ENCODE measurements at regions not wholly inside any gene's neighbourhood (a gene's known extent, or its start where the extent isn't known, plus 50 kb on each side); places are given as distances from the start of the nearest gene placed in this dataset.

DNA sequence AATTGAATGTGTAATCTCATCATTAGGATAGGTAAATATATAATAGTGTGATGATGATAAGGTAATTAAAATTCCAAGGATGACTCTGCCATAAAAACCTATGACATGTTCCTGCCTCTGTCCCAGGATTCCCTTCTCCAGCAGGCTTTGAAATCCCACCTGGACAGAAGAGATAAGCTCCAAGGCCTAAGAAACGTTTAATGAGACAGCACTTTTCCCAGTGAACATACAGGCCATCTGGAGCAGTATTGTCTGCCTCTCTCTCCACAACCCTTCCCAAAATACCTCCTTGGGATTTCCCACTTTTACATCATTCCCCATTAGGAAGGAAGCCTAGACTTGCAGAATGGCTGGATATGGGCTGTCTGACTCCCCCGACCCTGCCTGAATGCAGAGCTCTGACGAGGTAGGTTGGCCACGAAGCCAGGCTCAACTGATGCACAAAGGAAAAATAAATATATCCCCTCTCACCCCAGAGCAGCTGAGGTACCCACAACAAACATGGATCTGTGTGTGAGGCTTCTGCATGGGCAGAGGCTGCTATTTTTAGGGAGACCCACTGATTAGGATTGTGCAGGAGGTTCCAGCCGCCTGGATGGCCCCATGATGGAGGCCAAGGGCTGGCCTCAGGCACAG, 71.0 kb downstream of the TMPRSS5 start:
- no peak for DNase-seq (ENCODE audit: low spot score)

DNA sequence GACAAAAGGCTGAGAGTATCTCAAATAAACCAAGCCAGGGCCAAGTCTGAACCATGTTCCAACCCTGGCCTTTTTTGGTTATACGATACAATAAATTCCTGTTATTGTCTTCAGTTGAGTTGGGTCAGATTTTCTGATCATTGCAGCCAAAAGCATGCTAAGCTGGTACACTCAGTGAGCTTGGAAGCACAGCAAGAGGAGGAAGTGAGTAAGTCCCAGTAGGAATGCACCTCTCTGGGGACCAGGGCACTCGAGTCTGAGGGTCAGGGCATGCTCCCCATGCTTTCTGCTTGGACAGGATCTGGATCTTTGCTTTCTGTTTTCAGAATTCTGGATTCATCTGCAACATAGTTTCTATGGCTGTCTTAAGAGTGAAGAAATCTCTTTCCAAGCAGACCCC, 73.1 kb downstream of the TMPRSS5 start:
- DNase-seq (ENCODE audit: low spot score) = no peak

DNA sequence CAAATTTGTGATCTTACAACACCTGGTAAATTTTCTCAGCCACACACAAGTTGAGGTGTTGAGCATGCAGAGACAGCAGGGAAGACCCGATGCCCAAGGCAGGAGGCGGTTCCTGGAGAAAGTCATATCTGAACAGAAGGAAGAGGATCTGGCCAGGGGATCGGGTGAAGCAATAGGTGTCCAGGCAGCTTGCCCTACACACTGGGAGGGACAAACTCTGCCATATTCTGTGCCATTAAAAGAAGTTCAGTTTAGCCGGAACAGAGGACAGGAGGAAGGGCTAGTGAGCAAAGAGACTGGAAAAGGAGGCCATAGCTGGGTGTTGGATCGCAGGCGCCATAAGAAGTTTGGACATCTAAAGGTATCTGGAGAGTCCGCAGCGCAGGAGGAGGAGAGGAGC, 76.5 kb downstream of the TMPRSS5 start:
- no peak for DNase-seq (ENCODE audit: low spot score)

DNA sequence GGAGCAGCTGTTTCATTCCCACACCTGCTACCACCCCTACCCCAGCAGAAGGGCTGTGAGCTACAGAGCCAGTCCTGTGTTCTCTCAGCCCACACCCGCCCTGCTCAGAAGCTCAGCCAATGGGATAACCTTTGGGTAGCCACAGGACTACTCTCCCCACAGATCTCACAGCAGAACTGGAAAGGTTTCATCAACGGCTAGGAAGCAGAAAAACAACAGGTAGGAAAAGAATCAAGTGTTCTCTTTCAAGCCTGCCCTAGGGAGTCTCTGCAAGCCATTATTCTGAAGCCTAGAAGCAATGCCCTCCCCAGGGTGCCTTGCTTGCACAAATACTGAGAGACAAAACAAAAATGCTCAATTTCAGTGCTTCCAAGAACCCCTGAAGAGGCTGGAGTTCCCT, 77.2 kb downstream of the TMPRSS5 start:
- DNase-seq (ENCODE audit: low spot score) = no peak

DNA sequence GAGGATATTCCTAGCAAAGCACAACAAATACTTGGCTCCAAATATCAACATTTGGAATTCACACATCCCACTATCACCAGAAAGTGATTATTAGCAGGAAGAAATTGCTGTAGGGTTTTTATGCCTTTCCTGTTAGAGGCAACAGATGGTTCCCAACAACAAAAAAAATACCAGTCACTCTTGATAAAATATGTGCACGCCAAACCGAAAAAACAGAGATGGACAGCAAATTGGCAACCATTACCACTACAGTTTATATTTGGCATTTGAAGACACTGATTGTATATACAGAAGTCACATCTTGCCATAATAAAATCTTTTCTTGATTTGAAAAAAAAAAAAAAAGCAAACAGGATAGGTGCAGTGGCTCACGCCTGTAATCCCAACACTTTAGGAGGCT, 78.2 kb downstream of the TMPRSS5 start:
- no peak for DNase-seq (ENCODE audit: low spot score)

DNA sequence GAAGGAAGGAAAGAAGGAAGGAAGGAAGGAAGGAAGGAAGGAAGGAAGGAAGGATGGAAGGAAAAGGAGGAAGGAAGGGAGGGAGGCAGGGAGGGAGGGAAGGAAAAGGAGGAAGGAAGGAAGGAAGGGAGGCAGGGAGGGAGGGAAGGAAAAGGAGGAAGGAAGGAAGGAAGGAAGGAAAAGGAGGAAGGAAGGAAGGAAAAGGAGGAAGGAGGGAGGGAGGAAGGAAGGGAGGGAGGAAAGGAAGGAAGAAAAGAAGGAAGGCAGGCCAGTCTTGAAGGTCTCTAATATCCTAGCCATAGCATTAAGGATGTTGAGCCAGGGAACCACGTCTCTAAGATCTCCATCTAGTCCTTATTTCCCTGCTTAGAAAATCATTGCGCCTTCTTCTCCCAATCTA, 78.8 kb downstream of the TMPRSS5 start:
- DNase-seq (ENCODE audit: low spot score) = no peak

DNA sequence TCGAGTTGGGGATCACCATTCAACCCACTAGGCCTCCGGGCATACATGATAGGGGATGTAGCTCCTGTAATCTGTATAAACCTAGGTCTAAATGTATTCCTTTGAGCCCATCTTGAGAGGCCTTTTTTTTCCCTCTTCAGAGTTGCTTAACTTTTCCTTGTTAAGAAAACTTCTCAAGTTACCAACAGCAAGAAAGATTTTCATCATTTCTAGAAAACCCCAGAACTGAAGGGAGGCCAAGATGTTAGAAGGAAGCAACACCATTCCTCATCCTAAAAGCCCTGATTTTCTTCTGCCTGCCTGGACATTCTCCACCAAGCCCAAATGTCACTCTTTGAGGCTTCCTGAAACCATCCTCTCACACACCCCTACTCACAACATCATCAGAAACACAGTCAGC, 79.4 kb downstream of the TMPRSS5 start:
- DNase-seq (ENCODE audit: low spot score) = no peak

DNA sequence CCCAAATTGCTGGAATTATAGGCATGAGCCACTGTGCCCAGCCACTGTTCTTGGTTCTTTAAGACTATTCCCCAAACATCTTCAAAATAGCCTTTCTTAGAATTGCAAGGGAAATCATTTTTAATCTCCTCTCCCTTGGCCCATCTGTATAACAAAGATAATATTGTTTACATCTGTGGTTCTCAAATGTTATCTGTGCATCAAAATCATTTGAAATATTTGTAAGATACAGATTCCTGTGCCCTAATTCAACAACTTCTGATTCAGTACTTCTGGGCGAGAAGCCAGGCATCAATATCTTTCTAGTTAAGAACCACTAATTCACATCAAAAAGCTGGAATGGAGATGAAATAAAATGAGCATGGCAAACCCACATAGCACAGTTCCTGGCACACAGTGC, 83.0 kb downstream of the TMPRSS5 start:
- no peak for DNase-seq (ENCODE audit: low spot score)

DNA sequence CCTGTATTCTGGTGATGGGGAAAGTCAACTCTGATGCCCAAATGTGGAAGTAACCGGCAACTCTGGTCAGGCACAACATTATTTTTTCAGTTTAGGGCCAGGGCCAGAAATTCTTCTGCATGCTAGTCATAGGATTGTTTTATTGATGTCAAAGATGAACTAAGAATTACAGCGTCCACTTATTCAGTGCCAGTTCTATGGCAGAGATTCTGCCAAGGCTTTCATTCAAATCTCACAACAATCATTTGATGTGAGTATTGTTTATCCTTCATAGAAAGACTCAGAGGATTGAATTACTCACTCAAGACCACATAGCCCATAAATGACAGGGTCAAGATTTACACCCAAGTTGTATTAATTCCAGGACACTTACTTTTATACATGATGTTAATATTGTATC, 87.7 kb downstream of the TMPRSS5 start:
- no peak for DNase-seq (ENCODE audit: low spot score)

DNA sequence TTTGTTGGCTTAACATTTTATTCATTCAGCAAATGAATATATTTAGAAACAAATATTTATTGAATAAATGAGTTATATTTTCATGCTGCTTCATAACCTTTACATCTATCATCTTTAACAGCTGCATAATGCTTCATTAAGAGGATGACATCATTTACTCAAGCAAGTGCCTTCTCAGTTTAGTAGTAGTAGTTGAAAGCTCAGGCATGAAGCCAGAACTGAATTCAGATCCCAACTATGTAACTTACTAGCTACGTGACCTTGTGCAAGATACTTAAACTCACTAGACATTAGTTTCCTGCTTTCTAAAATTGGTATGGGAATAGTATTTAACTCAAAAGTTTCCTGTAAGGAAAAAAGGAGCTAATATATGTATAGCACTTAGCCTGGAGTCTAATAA, 90.3 kb downstream of the TMPRSS5 start:
- no peak for DNase-seq (ENCODE audit: low spot score)

DNA sequence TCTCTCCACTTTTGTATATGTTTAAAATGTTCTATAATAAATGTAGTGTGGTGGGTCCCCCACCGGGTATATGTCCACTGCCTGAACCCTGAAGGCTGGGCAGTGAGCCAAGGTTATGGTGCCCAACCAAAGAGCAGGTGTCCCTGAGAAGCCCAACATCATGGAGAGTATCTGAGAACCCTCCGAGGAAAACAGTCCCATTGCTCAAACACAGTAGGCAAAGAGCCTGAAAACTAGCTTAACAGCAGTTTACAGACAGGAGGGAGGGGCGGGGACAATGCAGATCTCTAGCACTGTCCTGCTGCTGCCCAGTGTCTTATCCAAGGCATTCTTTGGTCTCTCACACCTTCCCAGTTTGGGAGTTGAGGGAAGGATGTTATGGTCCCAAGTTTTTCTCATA, 91.0 kb downstream of the TMPRSS5 start:
- DNase-seq (ENCODE audit: low spot score) = no peak

DNA sequence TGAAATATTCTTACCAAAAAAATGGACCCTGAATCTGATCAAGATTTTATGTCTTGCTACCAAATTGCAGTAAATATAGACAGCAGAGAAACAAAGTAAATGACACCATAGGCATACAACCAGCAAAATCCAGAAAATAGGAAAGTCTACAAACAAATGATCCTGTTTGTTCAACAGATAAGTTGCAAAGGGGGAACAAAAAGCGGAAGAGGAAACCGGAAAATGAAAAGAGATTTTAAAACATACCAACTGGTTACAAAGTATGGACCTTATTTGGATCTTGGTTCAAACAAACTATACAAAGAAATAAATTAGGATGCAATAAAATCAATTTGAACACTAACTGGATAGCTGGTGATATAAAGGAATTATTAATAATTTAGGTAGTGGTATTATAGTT, 92.0 kb downstream of the TMPRSS5 start:
- no peak for DNase-seq (ENCODE audit: low spot score)

DNA sequence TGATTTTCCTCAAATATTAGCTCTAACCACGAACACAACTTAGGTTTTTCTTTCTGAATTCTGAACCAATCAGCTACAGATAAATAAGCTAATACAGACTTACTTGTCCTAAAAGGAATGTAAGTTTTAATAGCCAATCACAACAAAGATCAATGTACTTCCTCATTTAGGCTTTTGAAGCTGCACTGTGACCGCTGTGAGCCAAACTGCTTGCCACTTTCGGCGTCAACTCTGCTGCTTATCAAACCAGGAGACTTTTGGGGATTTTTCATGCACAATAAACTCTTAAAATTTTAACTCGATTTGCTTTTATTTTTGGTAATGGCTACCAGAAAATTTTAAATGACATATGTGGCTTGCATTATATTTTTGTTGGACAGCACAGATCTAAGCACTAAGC, 92.5 kb downstream of the TMPRSS5 start:
- DNase-seq (ENCODE audit: low spot score) = no peak

DNA sequence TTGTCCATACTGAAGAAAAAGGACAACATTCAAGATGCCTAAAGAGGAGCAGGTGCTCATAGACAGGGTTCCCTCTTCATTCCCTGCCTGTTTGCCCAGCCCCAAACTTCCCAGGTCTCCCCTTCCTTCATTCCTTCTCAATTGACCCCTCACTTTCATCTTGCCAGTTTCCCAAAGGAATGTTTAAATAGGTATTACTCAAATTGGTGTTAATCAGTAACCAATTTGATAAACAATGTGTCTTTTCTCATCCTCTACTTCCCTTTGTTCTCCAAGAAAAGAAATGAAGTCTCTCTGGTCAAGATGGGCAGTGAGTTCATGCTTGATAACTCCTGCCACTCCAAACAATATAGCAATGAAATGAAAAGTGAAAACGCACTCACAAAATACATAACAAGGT, 101.9 kb downstream of the TMPRSS5 start:
- no peak for DNase-seq (ENCODE audit: low spot score)

DNA sequence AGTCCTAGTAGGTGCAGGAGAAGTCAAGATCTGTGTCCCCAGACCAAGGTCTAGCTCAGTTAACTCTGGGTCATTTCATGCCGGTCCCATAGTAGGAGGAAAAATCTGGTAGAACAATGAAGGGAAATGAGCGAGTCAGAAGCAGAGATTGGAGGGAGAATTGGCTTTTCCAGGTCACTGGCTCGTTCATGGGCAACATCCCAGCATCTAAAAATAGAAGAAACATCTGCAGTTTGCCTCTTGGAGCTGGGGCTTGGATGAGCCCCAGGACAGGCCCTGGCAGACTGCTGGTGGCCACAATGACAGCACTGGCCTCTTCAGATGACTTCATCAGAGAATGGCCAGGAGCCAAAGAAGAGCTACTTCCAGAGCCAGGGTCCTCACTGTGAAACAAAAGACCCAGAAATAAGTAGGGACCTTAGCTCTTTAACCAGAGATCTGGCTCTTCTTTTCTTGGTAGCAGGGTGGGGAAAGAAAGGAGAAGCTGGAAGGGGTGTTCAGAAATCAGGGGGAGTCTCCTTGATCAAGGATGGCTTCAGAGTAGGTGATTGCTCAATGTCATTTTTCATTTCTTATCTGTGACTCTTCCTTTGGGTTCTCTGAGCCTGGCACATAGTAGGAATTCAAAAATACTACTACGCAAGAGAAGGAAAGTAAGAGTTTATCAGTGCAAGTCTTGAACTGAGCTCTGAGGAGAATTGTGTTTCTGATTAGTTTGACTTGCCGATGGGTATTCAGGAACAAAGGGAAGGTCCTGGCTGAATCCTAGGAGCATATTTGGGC, 102.6 kb downstream of the TMPRSS5 start:
- peak; percentile 83 for DNase-seq (ENCODE audit: low spot score)

DNA sequence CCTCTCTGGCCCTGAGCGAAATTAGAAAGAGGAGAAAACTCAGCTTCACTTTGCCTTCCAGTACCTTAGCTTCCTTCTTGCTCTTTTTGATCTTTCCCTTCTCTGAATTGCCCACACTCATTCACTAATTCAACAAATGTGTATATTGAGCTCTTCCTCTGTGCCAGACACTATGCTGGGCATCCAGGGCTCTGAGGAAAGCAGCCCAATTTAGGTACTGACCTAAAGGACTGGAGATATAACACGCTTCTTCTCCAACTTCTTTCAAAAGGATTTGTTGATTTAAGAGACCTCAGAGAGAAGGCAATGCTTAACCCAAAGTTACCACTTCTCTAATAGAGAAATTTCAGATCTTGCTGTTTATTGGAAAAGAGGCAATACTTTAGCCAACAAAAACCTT, 103.6 kb downstream of the TMPRSS5 start:
- DNase-seq (ENCODE audit: low spot score) = no peak

DNA sequence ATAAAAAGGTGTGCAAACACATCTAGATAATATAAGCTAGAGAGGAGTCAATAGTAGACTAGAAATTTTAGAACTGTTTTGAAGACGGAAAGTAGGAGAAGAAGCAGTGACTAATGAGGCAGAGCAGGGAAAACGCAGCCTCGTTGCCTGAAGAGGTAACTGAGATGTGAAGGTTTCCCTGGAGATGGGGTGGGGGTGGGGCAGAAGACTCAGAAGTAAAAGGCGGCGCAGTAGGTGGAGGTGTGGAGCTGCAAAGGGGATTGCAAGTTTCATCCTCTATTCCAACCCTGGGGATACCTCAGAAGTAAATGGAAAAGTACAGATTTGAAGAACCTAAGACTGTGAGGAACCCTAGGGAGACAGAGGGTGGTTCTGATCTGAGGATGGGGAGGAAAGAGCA, 109.5 kb downstream of the TMPRSS5 start:
- DNase-seq (ENCODE audit: low spot score) = no peak

DNA sequence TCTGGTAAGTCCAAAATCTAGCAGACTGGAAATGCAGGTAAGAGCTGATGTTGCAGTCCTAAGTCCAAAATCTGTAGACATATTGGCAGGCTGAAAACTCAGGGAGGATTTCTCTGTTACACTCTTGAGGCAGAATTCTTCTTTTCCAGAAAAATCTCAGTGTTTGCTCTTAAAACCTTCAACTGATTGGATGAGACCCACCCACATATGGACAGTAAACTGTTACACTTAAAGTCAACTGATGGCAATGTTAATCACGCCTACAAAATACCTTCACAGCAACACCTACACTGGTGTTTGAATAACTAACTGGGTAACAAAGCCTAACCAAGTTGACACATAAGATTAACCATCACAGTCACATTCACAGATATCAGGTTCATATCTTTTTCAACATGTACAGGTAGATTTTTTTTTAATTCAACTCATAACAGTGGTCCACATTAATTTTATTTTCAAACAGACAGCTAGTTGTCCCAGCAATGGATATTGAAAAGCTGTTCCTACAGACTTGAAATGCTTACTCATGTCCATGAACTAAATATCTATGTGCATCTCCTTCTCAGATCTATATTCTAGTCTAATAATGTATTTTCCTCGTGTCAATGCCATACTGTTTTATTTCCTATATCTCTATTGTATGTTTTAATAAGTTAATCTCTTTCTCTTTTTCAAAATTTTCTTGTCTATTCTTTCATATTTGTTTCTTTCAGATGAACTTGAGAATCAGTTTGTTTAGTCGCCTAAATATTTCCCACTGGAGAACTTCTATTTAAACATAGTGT, 110.1 kb downstream of the TMPRSS5 start:
- DNase-seq (ENCODE audit: low spot score) = no peak

DNA sequence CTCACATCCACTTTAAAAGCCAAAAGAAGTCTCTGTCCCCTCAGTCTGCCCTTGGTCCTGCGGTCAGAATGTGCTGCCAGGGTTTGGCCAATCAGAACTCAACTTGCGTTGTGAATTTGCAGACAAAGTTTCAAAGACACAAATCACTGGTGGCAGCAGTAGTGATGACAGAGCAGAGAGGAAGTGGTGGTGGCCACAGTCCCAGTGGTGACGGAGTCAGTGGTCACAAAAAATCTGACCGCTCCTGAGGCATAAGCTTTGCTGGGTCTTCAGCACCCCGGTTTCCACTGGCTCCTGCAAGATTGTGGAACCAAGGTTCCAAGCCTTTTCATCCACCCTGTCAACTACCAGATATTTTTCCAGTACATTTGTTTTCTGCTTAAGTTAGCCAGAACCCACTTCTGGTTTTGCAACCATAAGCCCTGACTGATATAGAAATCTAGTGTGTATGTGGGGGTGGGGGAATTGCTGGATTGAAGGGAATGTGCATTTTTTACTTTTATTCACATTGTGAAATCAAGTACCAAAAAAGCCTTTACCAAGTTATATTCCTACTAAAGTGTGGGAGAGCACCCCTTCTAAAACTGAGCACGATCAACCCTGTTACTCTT, 112.3 kb downstream of the TMPRSS5 start:
- no peak for DNase-seq (ENCODE audit: low spot score)

DNA sequence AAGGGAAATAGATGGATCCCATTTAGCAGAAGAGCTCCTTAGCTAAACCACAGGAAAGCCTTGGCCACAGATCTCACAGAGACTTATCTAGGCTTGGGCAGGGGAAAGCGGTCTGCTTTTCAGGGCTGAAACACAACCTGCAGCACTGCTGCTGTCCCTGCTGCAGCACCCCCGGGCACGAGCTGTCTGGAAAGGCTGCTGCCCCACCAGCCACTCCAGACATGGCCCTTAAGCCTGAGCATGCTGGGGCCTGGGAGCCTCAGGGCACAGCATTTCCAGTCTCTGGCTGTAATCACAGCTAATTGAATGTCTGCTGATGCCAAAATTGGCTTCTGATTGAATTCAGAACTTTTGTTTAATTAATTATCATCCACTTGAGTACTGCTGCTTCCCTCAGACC, 115.0 kb downstream of the TMPRSS5 start:
- no peak for DNase-seq (ENCODE audit: low spot score)

DNA sequence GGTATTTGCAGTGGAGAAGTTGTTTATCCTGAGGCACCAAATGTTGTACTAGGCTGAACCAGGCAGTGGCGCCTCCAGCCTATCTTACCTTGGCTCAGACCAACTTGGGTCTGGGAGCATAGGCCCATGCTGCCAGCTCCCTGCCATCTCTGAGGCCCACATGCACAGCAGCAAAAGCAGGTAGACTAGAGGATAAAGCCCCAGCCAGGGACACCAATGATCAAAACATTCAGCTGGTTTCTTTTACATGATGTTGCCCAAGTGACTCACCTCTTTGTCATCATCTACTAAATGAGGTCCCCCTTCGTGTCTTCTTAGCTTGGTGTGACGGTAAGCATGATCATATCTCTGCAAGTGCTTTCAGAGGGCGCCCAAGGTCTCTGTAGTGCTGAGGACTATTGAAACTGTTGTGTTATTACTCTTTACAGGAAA, 112.1 kb upstream of the DRD2 start:
- DNase-seq (ENCODE audit: low spot score) = no peak

DNA sequence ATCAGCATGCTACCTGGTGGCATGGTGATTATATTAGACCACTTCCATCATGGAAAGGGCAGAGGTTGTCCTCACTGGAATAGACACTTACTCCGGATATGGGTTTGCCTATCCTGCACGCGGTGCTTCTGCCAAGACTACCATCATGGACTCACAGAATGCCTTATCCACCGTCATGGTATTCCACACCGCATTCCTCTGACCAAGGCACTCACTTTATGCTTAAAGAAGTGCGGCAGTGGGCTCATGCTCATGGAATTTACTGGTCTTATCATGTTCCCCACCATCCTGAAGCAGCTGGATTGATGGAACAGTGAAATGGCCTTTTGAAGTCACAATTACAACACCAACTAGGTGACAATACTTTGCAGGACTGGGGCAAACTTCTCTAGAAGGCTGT, 109.2 kb upstream of the DRD2 start:
- no peak for DNase-seq (ENCODE audit: low spot score)

DNA sequence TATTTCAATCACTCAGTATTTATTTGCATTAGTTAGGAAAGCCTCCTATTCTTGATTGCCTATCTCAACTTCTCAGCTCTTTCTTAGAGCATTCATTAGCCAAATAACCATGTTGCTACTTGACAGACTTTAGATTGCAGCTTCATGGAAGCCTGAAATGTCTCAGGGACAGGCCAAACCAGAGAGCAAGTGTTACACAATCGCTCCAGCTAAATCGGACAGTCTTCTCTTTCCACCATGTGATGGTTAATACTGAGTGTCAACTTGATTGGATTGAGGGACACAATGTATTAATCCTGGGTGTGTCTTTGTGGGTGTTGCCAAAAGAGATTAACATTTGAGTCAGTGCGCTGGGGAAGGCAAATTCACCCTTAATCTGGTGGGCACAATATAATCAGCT, 106.5 kb upstream of the DRD2 start:
- DNase-seq (ENCODE audit: low spot score) = no peak

All from putamen (tissue), 1 donor.